ENCODE measurements at regions not wholly inside any gene's neighbourhood (a gene's known extent, or its start where the extent isn't known, plus 50 kb on each side); places are given as distances from the start of the nearest gene placed in this dataset.

GRCh38 chr4:176971576-176972115 is 178.9 kb upstream of the VEGFC start:
- DNase-seq (ENCODE audit: low read depth in 3 of 3, low spot score in 1 of 3) = no peak

GRCh38 chr4:176979416-176979815 is 186.7 kb upstream of the VEGFC start:
- DNase-seq (ENCODE audit: low read depth in 3 of 3, low spot score in 1 of 3) = no peak

GRCh38 chr4:176981074-176981473 is 188.4 kb upstream of the VEGFC start:
- no peak for DNase-seq (ENCODE audit: low read depth in 3 of 3, low spot score in 1 of 3)

GRCh38 chr4:176981551-176981950 is 188.8 kb upstream of the VEGFC start:
- no peak for DNase-seq (ENCODE audit: low read depth in 3 of 3, low spot score in 1 of 3)

GRCh38 chr4:176988226-176988625 is 195.5 kb upstream of the VEGFC start:
- DNase-seq (ENCODE audit: low read depth in 3 of 3, low spot score in 1 of 3) = no peak

GRCh38 chr4:176989186-176989585 is 196.5 kb upstream of the VEGFC start:
- DNase-seq (ENCODE audit: low read depth in 3 of 3, low spot score in 1 of 3) = no peak

- no peak for DNase-seq (ENCODE audit: low read depth in 3 of 3, low spot score in 1 of 3)
Observed at GRCh38 chr4:176999935-177000543, 207.3 kb upstream of the VEGFC start.

- no peak for DNase-seq (ENCODE audit: low read depth in 3 of 3, low spot score in 1 of 3)
Observed at GRCh38 chr4:177001271-177002175, 208.8 kb upstream of the VEGFC start.

GRCh38 chr4:177005674-177006230 is 213.0 kb upstream of the VEGFC start:
- DNase-seq (ENCODE audit: low read depth in 3 of 3, low spot score in 1 of 3) = no peak

- DNase-seq (ENCODE audit: low read depth in 3 of 3, low spot score in 1 of 3) = no peak
Observed at GRCh38 chr4:177006331-177006730, 213.6 kb upstream of the VEGFC start.

- DNase-seq (ENCODE audit: low read depth in 3 of 3, low spot score in 1 of 3) = no peak
Observed at GRCh38 chr4:177008071-177008835, 215.5 kb upstream of the VEGFC start.

- DNase-seq (ENCODE audit: low read depth in 3 of 3, low spot score in 1 of 3) = no peak
Observed at GRCh38 chr4:177008836-177009501, 216.2 kb upstream of the VEGFC start.

- no peak for DNase-seq (ENCODE audit: low read depth in 3 of 3, low spot score in 1 of 3)
Observed at GRCh38 chr4:177010418-177010817, 217.7 kb upstream of the VEGFC start.

GRCh38 chr4:177012918-177013545 is 220.3 kb upstream of the VEGFC start:
- no peak for DNase-seq (ENCODE audit: low read depth in 3 of 3, low spot score in 1 of 3)

GRCh38 chr4:177016541-177017141 is 223.9 kb upstream of the VEGFC start:
- no peak for DNase-seq (ENCODE audit: low read depth in 3 of 3, low spot score in 1 of 3)

GRCh38 chr4:177023951-177024350 is 231.2 kb upstream of the VEGFC start:
- no peak for DNase-seq (ENCODE audit: low read depth in 3 of 3, low spot score in 1 of 3)

- DNase-seq (ENCODE audit: low read depth in 3 of 3, low spot score in 1 of 3) = no peak
Observed at GRCh38 chr4:177032341-177032740, 239.6 kb upstream of the VEGFC start.

GRCh38 chr4:177033135-177033534 is 240.4 kb upstream of the VEGFC start:
- no peak for DNase-seq (ENCODE audit: low read depth in 3 of 3, low spot score in 1 of 3)

- DNase-seq (ENCODE audit: low read depth in 3 of 3, low spot score in 1 of 3) = no peak
Observed at GRCh38 chr4:177033632-177034031, 240.9 kb upstream of the VEGFC start.

- DNase-seq (ENCODE audit: low read depth in 3 of 3, low spot score in 1 of 3) = no peak
Observed at GRCh38 chr4:177041356-177041755, 248.6 kb upstream of the VEGFC start.

All from stimulated activated CD4-positive, alpha-beta T cell treated with anti-CD3 and anti-CD28 coated beads, TNF-alpha, amount 100 ng/mL, for 1 hour (primary cell).